HCT116 (cell line): ENCODE measurements at regions not wholly inside any gene's neighbourhood (a gene's known extent, or its start where the extent isn't known, plus 50 kb on each side); places are given as distances from the start of the nearest gene placed in this dataset.

Source experiments
- ATAC-seq: fragments of 200-7000 bp; cut with Tn5 transposase; 2 replicates; pipeline ENCODE4 v1.9.1; 2020; ENCODE audit warnings: mild to moderate bottlenecking, moderate library complexity
- BruUV-seq: library from RNA; stranded (reverse); fragments of 400-500 nt; replicated peaks from 2 replicates; lab custom pipeline; 2021; lab: Mats Ljungman, UMichigan
- CTCF ChIA-PET: fragments of 300-600 bp; sonication (Branson Sonifier 250); formaldehyde crosslinking; loops from one replicate; lab custom pipeline; 2021; ENCODE audit warnings: antibody characterized with exemption; lab: Charles Lee
- POLR2A ChIA-PET: fragments of 300-600, 350-600 bp; sonication (Branson Sonifier 250); formaldehyde crosslinking; loops from one replicate; lab custom pipeline; 2021; ENCODE audit warnings: antibody characterized with exemption; lab: Charles Lee
- RAD21 ChIA-PET, 2 experiments: fragments of 300-600 bp; sonication (Branson Sonifier 250); formaldehyde crosslinking; loops; one replicate each; lab custom pipeline; 2023; ENCODE audit warnings: low total read pairs in 2 of 2; ENCODE audit not compliant: uncharacterized antibody in 2 of 2, unreplicated experiment in 2 of 2, low non-redundant PET in 1 of 2; lab: Charles Lee
- DNase-seq: peaks from one replicate; pipeline ENCODE4 v3.0.0-alpha.2; 2010; ENCODE audit warnings: low read depth, low spot score
- H2AFZ ChIP-seq: fragments of 200-600 bp; shearing (Covaris generic), sonication (generic); 2 replicates; pipeline ENCODE4 v1.6.1; 2017; ENCODE audit warnings: low read depth, mixed run types, mixed read lengths, antibody characterized with exemption, low read length; ENCODE audit not compliant: poor library complexity, severe bottlenecking
- H3K27ac ChIP-seq: 2 replicates; pipeline ENCODE4 v1.5.1; 2012; ENCODE audit warnings: low read depth, low read length
- H3K27me3 ChIP-seq: fragments of 200-600 bp; sonication (generic); 2 replicates; pipeline ENCODE4 v1.6.1; 2016; ENCODE audit warnings: mixed run types, low read length, mixed read lengths; ENCODE audit not compliant: insufficient read depth
- H3K36me3 ChIP-seq, 2 experiments: fragments of 200-500 bp in 1 of 2; fragments of 200-600 bp in 1 of 2; sonication (Bioruptor generic) in 1 of 2; sonication (generic) in 1 of 2; 2 replicates each; pipeline versions ENCODE4 v1.5.1 to v1.6.1; 2014 to 2016; ENCODE audit warnings: low read length in 2 of 2, inconsistent platforms in 1 of 2, mixed read lengths in 1 of 2, mixed run types in 1 of 2; ENCODE audit not compliant: insufficient read depth in 2 of 2, control insufficient read depth in 1 of 2
- H3K4me1 ChIP-seq, 2 experiments: fragments of 200-600 bp in 1 of 2; sonication (generic) in 1 of 2; 2 replicates each; pipeline versions ENCODE4 v1.5.1 to v1.6.1; 2012 to 2017; ENCODE audit warnings: low read length in 2 of 2, inconsistent platforms in 1 of 2, mild to moderate bottlenecking in 1 of 2, mixed read lengths in 1 of 2, mixed run types in 1 of 2, moderate library complexity in 1 of 2; ENCODE audit not compliant: insufficient read depth in 2 of 2, control insufficient read depth in 1 of 2
- H3K4me2 ChIP-seq: fragments of 200-600 bp; sonication (generic); 2 replicates; pipeline ENCODE4 v1.6.1; 2017; ENCODE audit warnings: mixed run types, low read length, mixed read lengths
- H3K4me3 ChIP-seq, 2 experiments: fragments of 200-600 bp in 1 of 2; sonication (generic) in 1 of 2; replicated peaks in 1 of 2; 2 replicates each; pipeline ENCODE4 v1.5.1; 2011 to 2016; ENCODE audit warnings: low read length in 2 of 2, control low read depth in 1 of 2, low read depth in 1 of 2, mild to moderate bottlenecking in 1 of 2, mixed read lengths in 1 of 2, mixed run types in 1 of 2
- H3K79me2 ChIP-seq: fragments of 200-600 bp; sonication (generic); 2 replicates; pipeline ENCODE4 v1.6.1; 2017; ENCODE audit warnings: mild to moderate bottlenecking, mixed run types, low read length, moderate library complexity, mixed read lengths; ENCODE audit not compliant: insufficient read depth
- H3K9ac ChIP-seq: fragments of 200-600 bp; sonication (generic); 2 replicates; pipeline ENCODE4 v1.6.1; 2016; ENCODE audit warnings: low read length, mixed read lengths
- H3K9me2 ChIP-seq: fragments of 200-600 bp; sonication (generic), shearing (Covaris generic); 2 replicates; pipeline ENCODE4 v1.6.1; 2017; ENCODE audit warnings: mixed run types, mild to moderate bottlenecking, moderate library complexity; ENCODE audit not compliant: insufficient read depth
- H3K9me3 ChIP-seq, 2 experiments: fragments of 200-500 bp in 1 of 2; fragments of 200-600 bp in 1 of 2; sonication (Bioruptor generic) in 1 of 2; sonication (generic) in 1 of 2; 2 replicates each; pipeline ENCODE4 v1.6.1; 2014 to 2017; ENCODE audit warnings: low read length in 2 of 2, mixed read lengths in 2 of 2, inconsistent platforms in 1 of 2, low read depth in 1 of 2, mild to moderate bottlenecking in 1 of 2, mixed run types in 1 of 2, moderate library complexity in 1 of 2; ENCODE audit not compliant: control insufficient read depth in 1 of 2, insufficient read depth in 1 of 2
- H4K20me1 ChIP-seq: fragments of 200-600 bp; sonication (generic), shearing (Covaris generic); 2 replicates; pipeline ENCODE4 v1.6.1; 2017; ENCODE audit warnings: mixed run types, mild to moderate bottlenecking, moderate library complexity; ENCODE audit not compliant: insufficient read depth
- CBX3 ChIP-seq: IDR thresholded peaks from 2 replicates; pipeline ENCODE4 v1.6.1; 2012; ENCODE audit warnings: low read depth
- CEBPB ChIP-seq: IDR thresholded peaks from 2 replicates; pipeline ENCODE4 v1.6.1; 2012; ENCODE audit warnings: low read depth
- ELF1 ChIP-seq: IDR thresholded peaks from 2 replicates; pipeline ENCODE4 v1.6.1; 2012; ENCODE audit warnings: low read depth, borderline replicate concordance
- EZH2 ChIP-seq: fragments of 200-600 bp; sonication (generic); IDR thresholded peaks from 2 replicates; pipeline ENCODE4 v1.6.1; 2017; ENCODE audit warnings: antibody characterized with exemption, mixed run types
- FOSL1 ChIP-seq: IDR thresholded peaks from 2 replicates; pipeline ENCODE4 v1.6.1; 2012; ENCODE audit warnings: low read depth
- JUND ChIP-seq: IDR thresholded peaks from 2 replicates; pipeline ENCODE4 v1.6.1; 2012
- SIN3A ChIP-seq: IDR thresholded peaks from 2 replicates; pipeline ENCODE4 v1.6.1; 2012; ENCODE audit warnings: low read depth
- YY1 ChIP-seq: IDR thresholded peaks from 2 replicates; pipeline ENCODE4 v1.6.1; 2011; ENCODE audit warnings: low read length, low read depth, moderate library complexity, mild to moderate bottlenecking; ENCODE audit not compliant: insufficient replicate concordance; ENCODE audit errors: extremely low read depth
- ZNF274 ChIP-seq: fragments of 200-500 bp; sonication (Bioruptor generic); IDR thresholded peaks from 2 replicates; pipeline ENCODE4 v1.6.1; 2014; ENCODE audit warnings: mild to moderate bottlenecking, low read depth, low read length, inconsistent platforms
- intact Hi-C: fragments of 100-400 bp; cut with micrococcal nuclease; formaldehyde crosslinking; loops from 2 replicates; pipeline ENCODE4 v1.10.0; 2022

DNA sequence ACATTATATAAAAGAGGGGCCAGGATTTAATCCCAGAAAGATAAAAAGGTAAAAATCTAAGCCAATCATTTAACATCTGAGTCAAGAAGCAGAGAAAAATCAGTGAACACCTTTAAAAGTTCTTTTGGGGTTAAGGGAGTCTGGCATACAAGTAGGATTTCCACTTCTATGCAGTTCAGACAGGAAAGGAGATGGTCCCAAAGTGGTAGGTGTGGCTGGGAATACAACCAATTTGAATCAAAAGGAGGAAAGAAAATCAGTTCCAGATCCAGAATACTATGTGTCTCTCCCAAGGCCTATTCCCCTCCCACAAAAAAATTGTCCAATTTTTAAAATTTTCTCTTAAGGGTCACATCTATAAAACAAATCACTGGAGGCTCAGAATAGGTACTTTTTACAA is 167.4 kb downstream of the PHLDA1 start:
- H3K27ac ChIP-seq, result peak overlapping the region; percentile 87
- intact Hi-C loops, result loop anchor here (5.0 kb wide), 1 partner anchor 202 kb away; no protein-coding TSS in a partner anchor
- POLR2A ChIA-PET, result interaction anchor here (1.3 kb wide), 1 partner anchor 9 kb away, joined by 3 read pairs; no protein-coding TSS in a partner anchor

DNA sequence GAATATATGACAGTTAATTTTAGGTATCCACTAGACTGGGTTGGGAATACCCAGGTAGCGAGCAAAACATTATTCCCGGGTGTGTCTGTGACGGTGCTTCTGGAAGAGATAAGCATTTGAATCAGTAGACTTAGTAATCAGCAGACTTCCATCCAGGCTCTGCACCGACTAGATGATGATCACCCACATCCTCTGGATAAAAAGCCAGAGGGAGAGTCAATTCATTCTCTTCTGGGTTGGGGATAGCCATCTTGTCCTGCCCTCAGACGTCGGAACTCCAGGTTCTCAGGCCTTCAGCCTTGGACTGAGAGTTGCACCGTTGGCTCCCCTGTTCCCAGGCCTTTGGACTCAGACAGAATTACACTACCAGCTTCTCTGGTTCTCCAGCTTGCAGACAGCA is 168.0 kb downstream of the PHLDA1 start:
- Histone ChIP-seq H3K9ac (peak overlapping the region; percentile 57), H3K9me3 (no peaks in the 10 kb centered on the region), H3K36me3 (no peaks in the 10 kb centered on the region), H3K9me2 (no peaks in the 10 kb centered on the region), H3K27me3 (no peaks in the 10 kb centered on the region), H3K27ac (peak overlapping the region; percentile 87), H3K4me3 (no peak overlapping the region), H2AFZ (no peak overlapping the region), H4K20me1 (no peaks in the 10 kb centered on the region), H3K4me1 (peaks cover 40 to 88% of the 10 kb centered on the region in 2 experiments), H3K4me2 (peak overlapping the region; percentile 45), H3K79me2 (no peaks in the 10 kb centered on the region)
- ATAC-seq (peak; percentile 44), DNase-seq (no peak)
- intact Hi-C loops, result loop anchor here (5.0 kb wide), 1 partner anchor 201 kb away; no protein-coding TSS in a partner anchor
- TF ChIP-seq CBX3 (no peak), SIN3A (no peak), YY1 (peak; percentile 5), ZNF274 (no peak), ELF1 (no peak), FOSL1 (no peak), EZH2 (no peak)
- CTCF ChIA-PET, result no interaction called here
- TSS peak; percentile 85 for BruUV-seq
- POLR2A ChIA-PET, result interaction anchor here (0.6 to 2.2 kb wide), 14 partner anchors 10 to 225 kb away, joined by 3 to 11 read pairs (median 3); partner anchors contain the start of gene PHLDA1
- RAD21 ChIA-PET, result no interaction called here

More for the DNA sequence above, 167.4 kb downstream of the PHLDA1 start:
- ChIA-PET CTCF (no interaction called here), RAD21 (no interaction called here)
- H3K9me2 ChIP-seq, result no peaks in the 10 kb centered on the region
- peaks cover 34 to 81% of the 10 kb centered on the region in 2 experiments for H3K4me1 ChIP-seq
- H3K4me2 ChIP-seq, result peak overlapping the region; percentile 45; the same call in 1 of the 2 replicates
- H3K36me3 ChIP-seq, result no peaks in the 10 kb centered on the region
- no peak overlapping the region for H2AFZ ChIP-seq
- no peak for DNase-seq
- ATAC-seq, result no peak
- no peak overlapping the region for H3K4me3 ChIP-seq
- no peaks in the 10 kb centered on the region for H3K27me3 ChIP-seq
- no peaks in the 10 kb centered on the region for H3K9me3 ChIP-seq
- H3K9ac ChIP-seq, result peak overlapping the region; percentile 57
- H3K79me2 ChIP-seq, result no peaks in the 10 kb centered on the region
- BruUV-seq, result no TSS peak
- TF ChIP-seq JUND (no peak), CEBPB (no peak)
- no peaks in the 10 kb centered on the region for H4K20me1 ChIP-seq
